ENCODE measurements at regions not wholly inside any gene's neighbourhood (a gene's known extent, or its start where the extent isn't known, plus 50 kb on each side); places are given as distances from the start of the nearest gene placed in this dataset.

DNA sequence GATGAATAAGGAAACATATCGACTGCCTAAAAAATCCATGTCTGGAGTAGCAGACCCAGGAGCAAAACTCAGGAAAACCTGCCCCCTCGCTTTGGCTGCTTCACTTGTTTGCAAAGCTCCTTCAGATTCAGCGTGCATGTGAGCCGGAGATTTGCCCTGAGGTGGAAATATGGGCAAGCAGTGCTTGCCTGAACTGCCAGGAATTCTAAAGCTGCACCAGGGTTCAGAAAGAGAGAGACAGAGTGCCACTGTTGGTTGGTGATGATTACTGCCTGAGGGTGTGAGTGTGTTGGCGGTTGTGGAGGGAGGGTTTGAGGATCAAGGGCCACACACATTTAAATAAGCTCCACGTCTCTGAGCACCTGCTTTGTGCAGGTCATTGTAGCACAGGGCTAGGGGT, 139.6 kb upstream of the RGPD4 start:
- no CpG with 5 or more reads among the region's 6 CpGs for WGBS (ENCODE audit: extremely low coverage, insufficient coverage, insufficient read length)

DNA sequence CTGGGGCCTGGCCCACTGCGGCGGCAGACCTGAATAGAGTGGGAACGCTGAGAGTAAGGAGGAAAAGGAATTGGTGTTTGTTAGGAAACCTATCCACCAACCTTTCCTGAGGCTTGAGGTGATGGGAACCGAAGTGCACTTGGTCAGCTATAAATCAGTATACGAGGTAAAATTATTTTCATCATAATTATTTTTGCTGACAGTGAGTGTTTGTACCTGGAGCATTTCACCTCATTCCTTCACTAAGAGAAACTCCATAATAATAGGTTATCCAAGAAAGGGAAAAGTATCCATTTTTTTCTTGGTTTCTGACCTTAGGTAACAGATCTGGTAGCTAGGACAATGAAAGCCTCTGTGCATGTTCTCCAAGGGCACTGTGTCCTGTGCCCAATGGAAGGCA, 138.6 kb upstream of the RGPD4 start:
- no peaks in the 10 kb centered on the region for H3K79me1 ChIP-seq (ENCODE audit: low read length)
- no peaks in the 10 kb centered on the region for H3K9me3 ChIP-seq (ENCODE audit: insufficient read depth, low read depth, low read length)
- no peak overlapping the region for H2BK5ac ChIP-seq (ENCODE audit: low read depth, low read length, poor library complexity)
- no peak for DNase-seq
- no CpG with 5 or more reads among the region's 5 CpGs for WGBS (ENCODE audit: extremely low coverage, insufficient coverage, insufficient read length)
- H2AK5ac ChIP-seq (ENCODE audit: low read length) = no peak overlapping the region
- no peak overlapping the region for H3K4me2 ChIP-seq (ENCODE audit: low read length)
- no peak overlapping the region for H3K9ac ChIP-seq (ENCODE audit: low read length)
- no peaks in the 10 kb centered on the region for H3K79me2 ChIP-seq (ENCODE audit: control insufficient read depth, insufficient read depth, low read length, poor library complexity)
- no peak overlapping the region for H2BK12ac ChIP-seq (ENCODE audit: low read length)
- H3K27me3 ChIP-seq (ENCODE audit: insufficient read depth, low read length) = no peaks in the 10 kb centered on the region
- no peak overlapping the region for H3K27ac ChIP-seq (ENCODE audit: low read depth, low read length)
- no peak overlapping the region for H4K91ac ChIP-seq (ENCODE audit: low read depth, low read length)
- no peaks in the 10 kb centered on the region for H3K4me1 ChIP-seq (ENCODE audit: control insufficient read depth in 1 of 2, insufficient read depth in 2 of 2, low read length in 2 of 2)
- H2AFZ ChIP-seq (ENCODE audit: insufficient read depth, low read length, poor library complexity) = no peak overlapping the region
- no peak overlapping the region for H2BK120ac ChIP-seq (ENCODE audit: insufficient read depth, low read length, poor library complexity)
- H4K12ac ChIP-seq (ENCODE audit: low read depth, low read length) = no peak overlapping the region
- no peak overlapping the region for H3K4ac ChIP-seq (ENCODE audit: low read depth, low read length)
- H3K14ac ChIP-seq (ENCODE audit: low read length) = no peak overlapping the region
- H4K8ac ChIP-seq (ENCODE audit: low read depth, low read length) = no peak overlapping the region
- H3K36me3 ChIP-seq (ENCODE audit: control insufficient read depth in 1 of 2, insufficient read depth in 2 of 2, low read length in 2 of 2) = no peaks in the 10 kb centered on the region
- H3K23ac ChIP-seq (ENCODE audit: low read length) = no peak overlapping the region
- no peak overlapping the region for H3K18ac ChIP-seq (ENCODE audit: low read length)
- no peak overlapping the region for H3K4me3 ChIP-seq (ENCODE audit: low read depth, low read length)

More for the DNA sequence above, 139.6 kb upstream of the RGPD4 start:
- no peak overlapping the region for H3K4me2 ChIP-seq (ENCODE audit: low read length)
- no peaks in the 10 kb centered on the region for H3K79me2 ChIP-seq (ENCODE audit: control insufficient read depth, insufficient read depth, low read length, poor library complexity)
- H3K79me1 ChIP-seq (ENCODE audit: low read length) = no peaks in the 10 kb centered on the region
- no peak overlapping the region for H3K18ac ChIP-seq (ENCODE audit: low read length)
- H3K4me1 ChIP-seq (ENCODE audit: control insufficient read depth in 1 of 2, insufficient read depth in 2 of 2, low read length in 2 of 2) = no peaks in the 10 kb centered on the region
- no peak overlapping the region for H2AFZ ChIP-seq (ENCODE audit: insufficient read depth, low read length, poor library complexity)
- H3K9ac ChIP-seq (ENCODE audit: low read length) = no peak overlapping the region
- H3K36me3 ChIP-seq (ENCODE audit: control insufficient read depth in 1 of 2, insufficient read depth in 2 of 2, low read length in 2 of 2) = no peaks in the 10 kb centered on the region
- no peak overlapping the region for H2BK12ac ChIP-seq (ENCODE audit: low read length)
- H3K27ac ChIP-seq (ENCODE audit: low read depth, low read length) = no peak overlapping the region
- H3K23ac ChIP-seq (ENCODE audit: low read length) = no peak overlapping the region
- no peak overlapping the region for H2BK120ac ChIP-seq (ENCODE audit: insufficient read depth, low read length, poor library complexity)
- no peak overlapping the region for H3K14ac ChIP-seq (ENCODE audit: low read length)
- no peak overlapping the region for H3K4me3 ChIP-seq (ENCODE audit: low read depth, low read length)
- H4K12ac ChIP-seq (ENCODE audit: low read depth, low read length) = no peak overlapping the region
- no peak for DNase-seq
- no peak overlapping the region for H2BK5ac ChIP-seq (ENCODE audit: low read depth, low read length, poor library complexity)
- H3K4ac ChIP-seq (ENCODE audit: low read depth, low read length) = no peak overlapping the region
- H4K91ac ChIP-seq (ENCODE audit: low read depth, low read length) = no peak overlapping the region
- H2AK5ac ChIP-seq (ENCODE audit: low read length) = no peak overlapping the region
- no peaks in the 10 kb centered on the region for H3K9me3 ChIP-seq (ENCODE audit: insufficient read depth, low read depth, low read length)
- no peaks in the 10 kb centered on the region for H3K27me3 ChIP-seq (ENCODE audit: insufficient read depth, low read length)
- no peak overlapping the region for H4K8ac ChIP-seq (ENCODE audit: low read depth, low read length)

DNA sequence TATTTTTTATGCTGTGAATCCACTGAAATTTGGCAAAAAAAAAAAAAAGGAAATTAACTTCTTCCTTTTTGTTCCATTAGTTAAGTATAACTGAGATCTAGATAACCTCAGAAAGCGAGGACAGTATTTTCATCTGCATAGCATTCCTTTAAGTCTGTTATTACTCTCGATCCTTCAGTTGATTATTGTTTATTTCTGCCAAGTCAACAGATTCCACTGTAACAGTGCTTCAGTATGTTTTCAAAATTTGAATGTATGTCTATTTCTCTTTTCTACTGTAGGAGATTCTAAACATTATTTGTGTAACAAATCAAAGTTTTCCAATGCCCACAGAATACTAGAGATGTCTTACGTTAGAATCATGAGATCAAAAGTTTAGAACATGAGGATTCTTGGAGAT, 133.1 kb upstream of the RGPD4 start:
- Histone ChIP-seq H4K8ac (ENCODE audit: low read depth, low read length) (no peak overlapping the region), H3K9me3 (ENCODE audit: insufficient read depth, low read depth, low read length) (peaks cover 4% of the 10 kb centered on the region), H3K27ac (ENCODE audit: low read depth, low read length) (no peak overlapping the region), H3K18ac (ENCODE audit: low read length) (no peak overlapping the region), H3K4ac (ENCODE audit: low read depth, low read length) (no peak overlapping the region), H3K27me3 (ENCODE audit: insufficient read depth, low read length) (no peaks in the 10 kb centered on the region), H3K4me2 (ENCODE audit: low read length) (no peak overlapping the region), H3K36me3 (ENCODE audit: control insufficient read depth in 1 of 2, insufficient read depth in 2 of 2, low read length in 2 of 2) (no peaks in the 10 kb centered on the region), H2BK5ac (ENCODE audit: low read depth, low read length, poor library complexity) (no peak overlapping the region), H3K79me2 (ENCODE audit: control insufficient read depth, insufficient read depth, low read length, poor library complexity) (no peaks in the 10 kb centered on the region), H3K79me1 (ENCODE audit: low read length) (no peaks in the 10 kb centered on the region), H4K12ac (ENCODE audit: low read depth, low read length) (no peak overlapping the region), H3K23ac (ENCODE audit: low read length) (no peak overlapping the region), H3K4me1 (ENCODE audit: control insufficient read depth in 1 of 2, insufficient read depth in 2 of 2, low read length in 2 of 2) (no peaks in the 10 kb centered on the region), H3K14ac (ENCODE audit: low read length) (no peak overlapping the region), H3K4me3 (ENCODE audit: low read depth, low read length) (no peak overlapping the region), H2BK12ac (ENCODE audit: low read length) (no peak overlapping the region), H3K9ac (ENCODE audit: low read length) (no peak overlapping the region), H2AK5ac (ENCODE audit: low read length) (no peak overlapping the region), H4K91ac (ENCODE audit: low read depth, low read length) (no peak overlapping the region), H2BK120ac (ENCODE audit: insufficient read depth, low read length, poor library complexity) (no peak overlapping the region), H2AFZ (ENCODE audit: insufficient read depth, low read length, poor library complexity) (no peak overlapping the region)
- DNase-seq = peak in 1 of 2 donors; percentile 13
- no CpG with 5 or more reads among the region's 3 CpGs for WGBS (ENCODE audit: extremely low coverage, insufficient coverage, insufficient read length)

DNA sequence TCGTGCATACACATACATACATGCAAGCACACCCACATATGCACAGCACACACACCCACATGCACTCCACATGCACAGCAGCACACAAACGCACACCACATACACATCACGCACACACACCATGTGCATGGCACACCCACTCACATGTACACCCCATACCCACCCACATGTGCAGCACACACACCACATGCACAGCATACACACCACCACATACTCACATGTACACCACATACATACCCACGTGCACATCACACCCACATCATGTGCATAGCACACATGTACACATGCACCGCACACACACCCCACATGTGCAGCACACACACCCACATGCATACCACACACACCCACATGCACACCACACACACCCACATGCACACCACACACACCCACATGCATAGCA, 132.0 kb upstream of the RGPD4 start:
- no peak overlapping the region for H2BK12ac ChIP-seq (ENCODE audit: low read length)
- H3K27me3 ChIP-seq (ENCODE audit: insufficient read depth, low read length) = no peaks in the 10 kb centered on the region
- no peak overlapping the region for H3K27ac ChIP-seq (ENCODE audit: low read depth, low read length)
- no peak overlapping the region for H2AK5ac ChIP-seq (ENCODE audit: low read length)
- no peak overlapping the region for H4K12ac ChIP-seq (ENCODE audit: low read depth, low read length)
- H3K9me3 ChIP-seq (ENCODE audit: insufficient read depth, low read depth, low read length) = peaks cover 4% of the 10 kb centered on the region
- H3K79me1 ChIP-seq (ENCODE audit: low read length) = no peaks in the 10 kb centered on the region
- no peak for DNase-seq
- peak overlapping the region; percentile 12 for H3K9ac ChIP-seq (ENCODE audit: low read length)
- no peak overlapping the region for H3K14ac ChIP-seq (ENCODE audit: low read length)
- H3K23ac ChIP-seq (ENCODE audit: low read length) = peak overlapping the region; percentile 18
- H3K18ac ChIP-seq (ENCODE audit: low read length) = no peak overlapping the region
- H3K4me3 ChIP-seq (ENCODE audit: low read depth, low read length) = peak overlapping the region; percentile 21
- WGBS (ENCODE audit: extremely low coverage, insufficient coverage, insufficient read length) = no CpG with 5 or more reads among the region's 5 CpGs
- no peaks in the 10 kb centered on the region for H3K4me1 ChIP-seq (ENCODE audit: control insufficient read depth in 1 of 2, insufficient read depth in 2 of 2, low read length in 2 of 2)
- no peaks in the 10 kb centered on the region for H3K36me3 ChIP-seq (ENCODE audit: control insufficient read depth in 1 of 2, insufficient read depth in 2 of 2, low read length in 2 of 2)
- no peaks in the 10 kb centered on the region for H3K79me2 ChIP-seq (ENCODE audit: control insufficient read depth, insufficient read depth, low read length, poor library complexity)
- H3K4ac ChIP-seq (ENCODE audit: low read depth, low read length) = no peak overlapping the region
- no peak overlapping the region for H2BK5ac ChIP-seq (ENCODE audit: low read depth, low read length, poor library complexity)
- no peak overlapping the region for H2AFZ ChIP-seq (ENCODE audit: insufficient read depth, low read length, poor library complexity)
- no peak overlapping the region for H4K91ac ChIP-seq (ENCODE audit: low read depth, low read length)
- no peak overlapping the region for H3K4me2 ChIP-seq (ENCODE audit: low read length)
- H2BK120ac ChIP-seq (ENCODE audit: insufficient read depth, low read length, poor library complexity) = no peak overlapping the region
- no peak overlapping the region for H4K8ac ChIP-seq (ENCODE audit: low read depth, low read length)

All from trophoblast cell (in vitro differentiated cells and primary cell).